ENCODE measurements at regions not wholly inside any gene's neighbourhood (a gene's known extent, or its start where the extent isn't known, plus 50 kb on each side); places are given as distances from the start of the nearest gene placed in this dataset.

DNA sequence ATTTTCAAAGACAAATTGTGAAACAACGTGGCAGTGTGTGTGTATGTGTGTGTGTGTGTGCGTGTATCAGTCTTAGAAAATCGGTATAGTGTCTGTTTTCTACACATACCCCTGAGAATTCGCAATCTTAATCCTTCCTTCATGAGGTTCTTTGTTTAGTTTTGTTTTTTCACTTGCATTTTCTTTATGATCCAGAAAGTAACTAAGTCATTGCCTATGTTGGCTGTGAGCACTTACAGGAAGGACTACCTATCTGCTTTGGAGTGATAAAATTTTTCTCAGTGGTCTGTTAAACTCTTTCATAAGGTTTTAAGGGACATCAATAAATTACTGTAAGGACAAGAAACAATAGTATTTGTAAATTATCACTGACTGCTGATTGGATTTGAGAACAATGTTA, 1587.1 kb downstream of the PCDH9 start:
- no peaks in the 10 kb centered on the region for H3K27me3 ChIP-seq (ENCODE audit: control insufficient read depth, insufficient read depth, low read length)
- no peak overlapping the region for H3K9ac ChIP-seq
- H3K4me1 ChIP-seq, result no peaks in the 10 kb centered on the region
- no peaks in the 10 kb centered on the region for H3K36me3 ChIP-seq (ENCODE audit: control insufficient read depth, insufficient read depth, low read length)
- TF ChIP-seq, protein P1, sequence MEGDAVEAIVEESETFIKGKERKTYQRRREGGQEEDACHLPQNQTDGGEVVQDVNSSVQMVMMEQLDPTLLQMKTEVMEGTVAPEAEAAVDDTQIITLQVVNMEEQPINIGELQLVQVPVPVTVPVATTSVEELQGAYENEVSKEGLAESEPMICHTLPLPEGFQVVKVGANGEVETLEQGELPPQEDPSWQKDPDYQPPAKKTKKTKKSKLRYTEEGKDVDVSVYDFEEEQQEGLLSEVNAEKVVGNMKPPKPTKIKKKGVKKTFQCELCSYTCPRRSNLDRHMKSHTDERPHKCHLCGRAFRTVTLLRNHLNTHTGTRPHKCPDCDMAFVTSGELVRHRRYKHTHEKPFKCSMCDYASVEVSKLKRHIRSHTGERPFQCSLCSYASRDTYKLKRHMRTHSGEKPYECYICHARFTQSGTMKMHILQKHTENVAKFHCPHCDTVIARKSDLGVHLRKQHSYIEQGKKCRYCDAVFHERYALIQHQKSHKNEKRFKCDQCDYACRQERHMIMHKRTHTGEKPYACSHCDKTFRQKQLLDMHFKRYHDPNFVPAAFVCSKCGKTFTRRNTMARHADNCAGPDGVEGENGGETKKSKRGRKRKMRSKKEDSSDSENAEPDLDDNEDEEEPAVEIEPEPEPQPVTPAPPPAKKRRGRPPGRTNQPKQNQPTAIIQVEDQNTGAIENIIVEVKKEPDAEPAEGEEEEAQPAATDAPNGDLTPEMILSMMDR (IDR thresholded peaks at IDR 0.05), result no peak
- H3K27ac ChIP-seq, result no peak overlapping the region
- no peaks in the 10 kb centered on the region for H3K9me3 ChIP-seq (ENCODE audit: control insufficient read depth, low read length)
- no peaks in the 10 kb centered on the region for H3K79me2 ChIP-seq
- H3K4me2 ChIP-seq (ENCODE audit: low read length), result no peak overlapping the region
- no peak overlapping the region for H3K4me3 ChIP-seq (ENCODE audit: low read depth, low read length)
- no peak overlapping the region for H2AFZ ChIP-seq

DNA sequence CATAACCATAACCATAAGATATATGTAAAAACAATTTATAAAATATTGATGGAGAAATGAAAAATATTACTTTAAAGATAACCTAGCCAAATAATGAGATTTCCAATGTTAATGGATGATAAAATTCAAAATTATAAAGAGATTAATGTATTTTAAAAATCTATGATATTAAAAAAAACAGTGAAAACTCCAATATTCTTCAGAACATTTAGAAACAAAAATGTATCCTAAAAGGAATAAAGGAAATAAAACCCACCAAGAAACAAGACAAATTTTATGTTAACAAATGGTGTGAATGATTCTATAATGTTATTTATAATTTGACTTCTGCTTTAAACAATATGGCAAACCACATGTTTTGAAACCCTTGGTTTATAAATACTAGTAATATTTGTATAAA, 1587.8 kb downstream of the PCDH9 start:
- no peak overlapping the region for H3K9ac ChIP-seq
- H3K4me2 ChIP-seq (ENCODE audit: low read length), result no peak overlapping the region
- H3K27me3 ChIP-seq (ENCODE audit: control insufficient read depth, insufficient read depth, low read length), result no peaks in the 10 kb centered on the region
- H3K27ac ChIP-seq, result no peak overlapping the region
- H3K4me3 ChIP-seq (ENCODE audit: low read depth, low read length), result no peak overlapping the region
- TF ChIP-seq, protein P1 (IDR thresholded peaks at IDR 0.05), result no peak
- H2AFZ ChIP-seq, result no peak overlapping the region
- H3K79me2 ChIP-seq, result no peaks in the 10 kb centered on the region
- no peaks in the 10 kb centered on the region for H3K4me1 ChIP-seq
- no peaks in the 10 kb centered on the region for H3K36me3 ChIP-seq (ENCODE audit: control insufficient read depth, insufficient read depth, low read length)
- H3K9me3 ChIP-seq (ENCODE audit: control insufficient read depth, low read length), result no peaks in the 10 kb centered on the region

DNA sequence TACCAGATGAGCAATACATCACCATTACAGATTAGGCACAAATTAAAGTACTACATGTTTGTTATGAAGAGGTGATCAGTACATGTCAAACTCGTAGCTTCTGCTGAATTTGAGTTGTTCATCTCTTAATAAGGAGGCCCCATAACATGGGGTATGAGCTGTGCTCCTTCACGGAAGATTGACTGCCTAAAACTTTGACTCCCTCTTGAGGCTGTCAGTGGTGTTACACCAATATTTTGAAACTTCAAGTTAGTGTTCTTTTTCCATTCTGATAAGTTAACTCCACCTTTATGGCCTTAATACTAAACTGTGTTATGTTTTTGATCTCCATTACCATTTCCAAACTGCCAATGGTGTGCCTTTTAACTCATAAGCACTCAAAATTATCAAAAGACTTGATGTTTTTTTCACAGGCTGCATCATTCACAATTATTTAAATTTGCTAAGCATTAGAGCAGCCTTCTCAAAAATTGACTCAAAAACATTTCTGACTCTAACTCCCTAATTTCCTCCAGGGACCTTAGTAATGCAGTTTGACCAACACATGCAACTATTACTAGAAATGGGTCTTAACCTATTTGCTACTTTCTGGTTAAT, 1591.5 kb downstream of the PCDH9 start:
- Histone ChIP-seq H2AFZ (no peak overlapping the region), H3K4me3 (ENCODE audit: low read depth, low read length) (no peak overlapping the region), H3K36me3 (ENCODE audit: control insufficient read depth, insufficient read depth, low read length) (no peaks in the 10 kb centered on the region), H3K79me2 (no peaks in the 10 kb centered on the region), H3K9ac (no peak overlapping the region), H3K9me3 (ENCODE audit: control insufficient read depth, low read length) (no peaks in the 10 kb centered on the region), H3K27ac (no peak overlapping the region), H3K27me3 (ENCODE audit: control insufficient read depth, insufficient read depth, low read length) (no peaks in the 10 kb centered on the region), H3K4me2 (ENCODE audit: low read length) (no peak overlapping the region), H3K4me1 (no peaks in the 10 kb centered on the region)
- TF ChIP-seq, protein P1 (IDR thresholded peaks at IDR 0.05), result no peak

DNA sequence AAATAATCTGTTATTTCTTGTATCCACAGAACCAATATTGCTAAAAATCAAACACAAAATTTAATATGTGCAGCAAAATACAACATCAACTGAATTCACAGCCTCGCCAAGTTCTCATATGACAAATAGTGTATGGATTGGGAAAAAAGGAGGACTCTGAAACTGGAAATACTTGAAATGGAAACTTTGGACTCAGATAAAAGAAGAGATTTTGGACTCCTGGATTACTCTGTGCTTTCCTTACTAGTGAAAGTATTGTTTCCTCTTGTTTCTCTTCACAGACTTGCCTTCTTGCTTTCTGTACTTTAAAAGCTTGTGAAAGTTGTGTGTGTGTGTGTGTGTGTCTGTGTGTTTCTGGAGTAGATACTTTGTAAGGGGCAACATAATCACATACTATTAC, 1596.3 kb downstream of the PCDH9 start:
- no peaks in the 10 kb centered on the region for H3K4me1 ChIP-seq
- no peaks in the 10 kb centered on the region for H3K9me3 ChIP-seq (ENCODE audit: control insufficient read depth, low read length)
- H3K4me3 ChIP-seq (ENCODE audit: low read depth, low read length), result no peak overlapping the region
- no peaks in the 10 kb centered on the region for H3K36me3 ChIP-seq (ENCODE audit: control insufficient read depth, insufficient read depth, low read length)
- no peaks in the 10 kb centered on the region for H3K27me3 ChIP-seq (ENCODE audit: control insufficient read depth, insufficient read depth, low read length)
- no peak overlapping the region for H3K9ac ChIP-seq
- no peak overlapping the region for H3K4me2 ChIP-seq (ENCODE audit: low read length)
- H3K79me2 ChIP-seq, result no peaks in the 10 kb centered on the region
- H2AFZ ChIP-seq, result no peak overlapping the region
- H3K27ac ChIP-seq, result no peak overlapping the region
- TF ChIP-seq, protein P1 (IDR thresholded peaks at IDR 0.05), result no peak

DNA sequence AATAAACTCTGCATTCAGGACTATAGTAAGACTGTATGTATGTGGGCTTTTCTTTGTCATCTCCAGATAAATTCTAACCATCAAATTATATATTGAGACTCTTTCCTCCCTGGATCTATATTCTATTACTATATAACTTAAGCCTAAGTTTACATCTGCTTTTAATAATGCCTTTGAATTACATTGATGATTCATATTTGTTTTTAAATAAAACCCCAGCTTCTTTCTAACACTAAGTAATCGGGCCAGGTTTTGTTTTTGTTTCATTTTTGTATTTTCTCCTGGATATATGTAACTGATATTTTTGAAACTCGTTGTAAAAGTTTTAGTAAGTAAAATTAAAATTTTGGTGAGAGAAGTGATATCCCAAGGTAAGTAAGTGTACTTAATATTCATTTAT, 1599.1 kb downstream of the PCDH9 start:
- no peak overlapping the region for H3K4me3 ChIP-seq (ENCODE audit: low read depth, low read length)
- H3K79me2 ChIP-seq, result no peaks in the 10 kb centered on the region
- H2AFZ ChIP-seq, result no peak overlapping the region
- H3K4me2 ChIP-seq (ENCODE audit: low read length), result no peak overlapping the region
- TF ChIP-seq, protein P1 (IDR thresholded peaks at IDR 0.05), result no peak
- H3K27me3 ChIP-seq (ENCODE audit: control insufficient read depth, insufficient read depth, low read length), result no peaks in the 10 kb centered on the region
- no peak overlapping the region for H3K9ac ChIP-seq
- no peak overlapping the region for H3K27ac ChIP-seq
- H3K9me3 ChIP-seq (ENCODE audit: control insufficient read depth, low read length), result no peaks in the 10 kb centered on the region
- H3K4me1 ChIP-seq, result no peaks in the 10 kb centered on the region
- H3K36me3 ChIP-seq (ENCODE audit: control insufficient read depth, insufficient read depth, low read length), result no peaks in the 10 kb centered on the region

Measured in parathyroid adenoma (tissue), 2 donors.